CD14-positive monocyte (primary cell): ENCODE measurements at regions not wholly inside any gene's neighbourhood (a gene's known extent, or its start where the extent isn't known, plus 50 kb on each side); places are given as distances from the start of the nearest gene placed in this dataset.

ENCODE experiments used
- DNase-seq, 3 donors: peaks; one replicate each; pipeline ENCODE4 v3.0.0-alpha.2; 2011 to 2022
- H2AFZ ChIP-seq: 2 replicates; pipeline ENCODE4 v1.6.0; 2012; ENCODE audit warnings: mild to moderate bottlenecking, low read depth, low read length, inconsistent platforms; ENCODE audit not compliant: insufficient read depth, poor library complexity, severe bottlenecking
- H3K27ac ChIP-seq, 2 donors: 1 replicate in 1 of 2; 2 replicates in 1 of 2; pipeline ENCODE4 v1.5.1; 2012 to 2013; ENCODE audit warnings: low read length in 2 of 2, control low read depth in 1 of 2, inconsistent platforms in 1 of 2, low read depth in 1 of 2, mild to moderate bottlenecking in 1 of 2
- H3K27me3 ChIP-seq, 2 donors: one replicate each; pipeline versions ENCODE4 v1.6.0 to v1.6.1; 2011 to 2013; ENCODE audit warnings: low read length in 2 of 2; ENCODE audit not compliant: control insufficient read depth in 2 of 2, insufficient read depth in 2 of 2
- H3K36me3 ChIP-seq, 2 donors: replicated peaks in 1 of 2; 1 replicate in 1 of 2; 2 replicates in 1 of 2; pipeline versions ENCODE4 v1.5.1 to v1.6.1; 2012 to 2013; ENCODE audit warnings: low read length in 2 of 2, control low read depth in 1 of 2, inconsistent platforms in 1 of 2, mild to moderate bottlenecking in 1 of 2; ENCODE audit not compliant: insufficient read depth in 2 of 2, control insufficient read depth in 1 of 2
- H3K4me1 ChIP-seq, 2 donors: 1 replicate in 1 of 2; 2 replicates in 1 of 2; pipeline versions ENCODE4 v1.5.1 to v1.6.1; 2012 to 2013; ENCODE audit warnings: low read length in 2 of 2, control low read depth in 1 of 2, inconsistent platforms in 1 of 2, mild to moderate bottlenecking in 1 of 2, moderate library complexity in 1 of 2; ENCODE audit not compliant: insufficient read depth in 2 of 2, control insufficient read depth in 1 of 2
- H3K4me2 ChIP-seq: replicated peaks from 2 replicates; pipeline ENCODE3; 2012; ENCODE audit warnings: low read length, moderate library complexity, mild to moderate bottlenecking; ENCODE audit not compliant: poor library complexity, severe bottlenecking; ENCODE audit errors: extremely low read depth
- H3K4me3 ChIP-seq, 3 experiments: fragments of 200-600 bp in 1 of 3; sonication (generic) in 1 of 3; replicated peaks in 1 of 3; 1 replicate in 2 of 3; 2 replicates in 1 of 3; pipeline ENCODE4 v1.5.1; 2011 to 2013; ENCODE audit warnings: low read length in 3 of 3, mild to moderate bottlenecking in 3 of 3, control low read depth in 2 of 3, low read depth in 2 of 3, inconsistent platforms in 1 of 3, moderate library complexity in 1 of 3
- H3K79me2 ChIP-seq: 2 replicates; pipeline ENCODE4 v1.6.0; 2012; ENCODE audit warnings: mild to moderate bottlenecking, control low read depth, inconsistent platforms, low read length, moderate library complexity; ENCODE audit not compliant: insufficient read depth
- H3K9ac ChIP-seq: 2 replicates; pipeline ENCODE4 v1.6.0; 2017; ENCODE audit warnings: low read length, mild to moderate bottlenecking; ENCODE audit not compliant: insufficient read depth, poor library complexity, severe bottlenecking
- H3K9me3 ChIP-seq, 2 donors: replicated peaks in 1 of 2; 1 replicate in 1 of 2; 2 replicates in 1 of 2; pipeline versions ENCODE4 v1.5.1 to v1.6.1; 2012 to 2013; ENCODE audit warnings: low read length in 2 of 2, control low read depth in 1 of 2; ENCODE audit not compliant: control insufficient read depth in 1 of 2, insufficient read depth in 1 of 2
- H4K20me1 ChIP-seq: 2 replicates; pipeline ENCODE4 v1.6.0; 2012; ENCODE audit warnings: mild to moderate bottlenecking, low read length, control low read depth, moderate library complexity; ENCODE audit not compliant: insufficient read depth
- H3K27ac Mint-ChIP-seq, 7 donors: one replicate each; pipeline ENCODE4 v1.8.0; 2020; ENCODE audit warnings: mild to moderate bottlenecking in 7 of 7, mixed read lengths in 7 of 7, moderate library complexity in 6 of 7, inconsistent platforms in 2 of 7
- H3K27me3 Mint-ChIP-seq, 3 donors: one replicate each; pipeline ENCODE4 v1.8.0; 2021 to 2022; ENCODE audit warnings: low read depth in 3 of 3, mild to moderate bottlenecking in 3 of 3, mixed read lengths in 3 of 3, moderate library complexity in 3 of 3, inconsistent platforms in 1 of 3
- H3K36me3 Mint-ChIP-seq, 2 donors: one replicate each; pipeline ENCODE4 v1.8.0; 2020; ENCODE audit warnings: mixed read lengths in 2 of 2, inconsistent platforms in 1 of 2, mild to moderate bottlenecking in 1 of 2
- H3K4me1 Mint-ChIP-seq: one replicate; pipeline ENCODE4 v1.8.0; 2020; ENCODE audit warnings: mild to moderate bottlenecking, mixed read lengths
- H3K4me3 Mint-ChIP-seq, 2 donors: one replicate each; pipeline ENCODE4 v1.8.0; 2020; ENCODE audit warnings: mild to moderate bottlenecking in 2 of 2, mixed read lengths in 2 of 2, moderate library complexity in 1 of 2
- H3K9me3 Mint-ChIP-seq, 7 donors: one replicate each; pipeline ENCODE4 v1.8.0; 2020 to 2022; ENCODE audit warnings: mixed read lengths in 7 of 7, mild to moderate bottlenecking in 6 of 7, moderate library complexity in 6 of 7, inconsistent platforms in 2 of 7
- WGBS: methylation state at CpG from one replicate; pipeline ENCODE4 v1.1.5; 2013; ENCODE audit warnings: missing lambda C conversion rate; ENCODE audit not compliant: insufficient coverage; 5-methylcytosine and 5-hydroxymethylcytosine counted together
- intact Hi-C, 2 donors: fragments of 100-400 bp; cut with micrococcal nuclease; formaldehyde crosslinking; loops; one replicate each; pipeline versions ENCODE4 v1.15.0 to v1.15.1; 2023
- TF ChIP-seq, protein P1 (sequence below): fragments of 200-600 bp; IDR thresholded peaks from one replicate; pipeline ENCODE4 v1.8.0; 2022; ENCODE audit warnings: antibody characterized with exemption, mild to moderate bottlenecking

- Mint-ChIP-seq H3K27me3 (peaks cover 0 to 2% (median 0%) of the 10 kb centered on the region in 3 donors), H3K4me1 (no peaks in the 10 kb centered on the region), H3K9me3 (peaks cover 0 to 9% (median 0%) of the 10 kb centered on the region in 7 donors), H3K27ac (no peak overlapping the region), H3K36me3 (no peaks in the 10 kb centered on the region), H3K4me3 (no peak overlapping the region)
- Histone ChIP-seq H3K27ac (no peak overlapping the region), H3K36me3 (no peaks in the 10 kb centered on the region), H3K4me1 (no peaks in the 10 kb centered on the region), H2AFZ (no peak overlapping the region), H4K20me1 (no peaks in the 10 kb centered on the region), H3K9me3 (peaks cover 0 to 3% of the 10 kb centered on the region in 2 donors), H3K79me2 (no peaks in the 10 kb centered on the region), H3K4me2 (no peak overlapping the region), H3K27me3 (no peaks in the 10 kb centered on the region), H3K4me3 (no peak overlapping the region), H3K9ac (no peak overlapping the region)
- WGBS = 94% methylated on average over 3 of the region's 5 CpGs
- intact Hi-C loops = no loop called here
- TF ChIP-seq, protein P1, sequence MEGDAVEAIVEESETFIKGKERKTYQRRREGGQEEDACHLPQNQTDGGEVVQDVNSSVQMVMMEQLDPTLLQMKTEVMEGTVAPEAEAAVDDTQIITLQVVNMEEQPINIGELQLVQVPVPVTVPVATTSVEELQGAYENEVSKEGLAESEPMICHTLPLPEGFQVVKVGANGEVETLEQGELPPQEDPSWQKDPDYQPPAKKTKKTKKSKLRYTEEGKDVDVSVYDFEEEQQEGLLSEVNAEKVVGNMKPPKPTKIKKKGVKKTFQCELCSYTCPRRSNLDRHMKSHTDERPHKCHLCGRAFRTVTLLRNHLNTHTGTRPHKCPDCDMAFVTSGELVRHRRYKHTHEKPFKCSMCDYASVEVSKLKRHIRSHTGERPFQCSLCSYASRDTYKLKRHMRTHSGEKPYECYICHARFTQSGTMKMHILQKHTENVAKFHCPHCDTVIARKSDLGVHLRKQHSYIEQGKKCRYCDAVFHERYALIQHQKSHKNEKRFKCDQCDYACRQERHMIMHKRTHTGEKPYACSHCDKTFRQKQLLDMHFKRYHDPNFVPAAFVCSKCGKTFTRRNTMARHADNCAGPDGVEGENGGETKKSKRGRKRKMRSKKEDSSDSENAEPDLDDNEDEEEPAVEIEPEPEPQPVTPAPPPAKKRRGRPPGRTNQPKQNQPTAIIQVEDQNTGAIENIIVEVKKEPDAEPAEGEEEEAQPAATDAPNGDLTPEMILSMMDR = no peak
- no peak for DNase-seq
Observed at GRCh38 chr12:126464153-126464552, 1398.9 kb downstream of the AACS start.

DNA sequence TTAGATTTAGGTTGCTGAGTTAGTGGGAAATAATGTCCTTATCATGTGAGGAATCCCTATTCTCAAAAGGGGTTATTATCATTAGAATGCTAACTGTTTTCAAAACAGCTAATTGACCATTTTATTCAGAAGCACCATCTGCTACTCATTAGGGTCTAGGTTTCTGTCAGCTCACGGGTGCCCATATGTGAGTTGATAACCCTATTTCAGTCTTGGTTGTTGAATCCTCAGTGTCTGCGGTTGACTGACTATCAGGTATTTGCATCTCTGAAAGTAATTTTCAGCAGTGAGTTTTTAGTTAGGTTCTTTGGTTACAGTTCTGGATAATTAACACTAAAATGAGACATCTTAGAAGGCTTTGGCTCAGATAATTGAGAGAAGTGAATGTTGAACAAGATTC lies 1404.0 kb downstream of the AACS start:
- no CpG with 5 or more reads among the region's 2 CpGs for WGBS
- Histone ChIP-seq H3K9me3 (no peaks in the 10 kb centered on the region), H3K4me2 (no peak overlapping the region), H3K4me3 (no peak overlapping the region), H3K36me3 (no peaks in the 10 kb centered on the region), H3K27me3 (no peaks in the 10 kb centered on the region), H4K20me1 (no peaks in the 10 kb centered on the region), H3K79me2 (no peaks in the 10 kb centered on the region), H3K4me1 (no peaks in the 10 kb centered on the region), H2AFZ (no peak overlapping the region), H3K27ac (no peak overlapping the region), H3K9ac (no peak overlapping the region)
- H3K4me1 Mint-ChIP-seq = no peaks in the 10 kb centered on the region
- H3K36me3 Mint-ChIP-seq = no peaks in the 10 kb centered on the region
- TF ChIP-seq, protein P1 = no peak
- H3K27me3 Mint-ChIP-seq = no peaks in the 10 kb centered on the region
- DNase-seq = no peak
- no peak overlapping the region for H3K4me3 Mint-ChIP-seq
- H3K9me3 Mint-ChIP-seq = peaks cover 0 to 3% (median 2%) of the 10 kb centered on the region in 7 donors
- intact Hi-C loops = no loop called here
- H3K27ac Mint-ChIP-seq = no peak overlapping the region
